SK-N-MC (cell line): ENCODE measurements at regions not wholly inside any gene's neighbourhood (a gene's known extent, or its start where the extent isn't known, plus 50 kb on each side); places are given as distances from the start of the nearest gene placed in this dataset.

Source experiments
- EZH2 ChIP-seq: fragments of 200-600 bp; sonication (generic); IDR thresholded peaks from one replicate; pipeline ENCODE4 v1.6.1; 2017; ENCODE audit warnings: antibody characterized with exemption
- POLR2AphosphoS5 ChIP-seq: IDR thresholded peaks from 2 replicates; pipeline ENCODE4 v1.6.1; 2012; ENCODE audit warnings: mild to moderate bottlenecking, low read depth, low read length, borderline replicate concordance

DNA sequence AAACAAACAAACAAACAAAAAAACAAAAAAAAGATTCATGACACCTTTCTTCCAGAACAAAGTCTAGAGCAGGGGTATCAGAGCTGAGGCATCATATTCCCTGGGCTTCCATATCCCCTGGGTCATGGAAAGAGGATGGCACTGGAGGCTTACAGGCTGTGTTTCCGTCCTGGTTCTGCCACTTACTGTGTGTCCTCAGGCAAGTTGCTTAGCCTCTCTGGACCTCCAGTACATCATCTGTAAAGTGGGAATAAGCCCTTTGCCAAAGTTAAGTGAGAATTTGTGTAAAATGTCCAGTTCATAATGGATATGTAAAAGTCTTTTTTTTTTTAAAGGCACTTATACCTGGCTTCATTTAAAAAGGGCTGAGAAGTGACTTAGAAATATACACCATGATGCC, 62.0 kb upstream of the FAM222A start:
- TF ChIP-seq POLR2AphosphoS5 = no peak
- no peak for TF ChIP-seq EZH2
